IMR-90 (cell line): ENCODE measurements at regions not wholly inside any gene's neighbourhood (a gene's known extent, or its start where the extent isn't known, plus 50 kb on each side); places are given as distances from the start of the nearest gene placed in this dataset.

Experiments used
- ATAC-seq: fragments of 200-7000 bp; cut with Tn5 transposase; 2 replicates; pipeline ENCODE4 v1.9.1; 2020; ENCODE audit warnings: low read depth, mild to moderate bottlenecking, moderate library complexity
- BruUV-seq: library from RNA; stranded (reverse); fragments of 400-500 nt; replicated peaks from 2 replicates; lab custom pipeline; 2021; lab: Mats Ljungman, UMichigan
- CTCF ChIA-PET: fragments of 300-600 bp; formaldehyde crosslinking; extraction: SDS; loops from one replicate; lab custom pipeline; 2021; ENCODE audit warnings: antibody characterized with exemption; lab: Yijun Ruan, JAX
- POLR2A ChIA-PET: fragments of 300-600 bp; sonication (Branson Sonifier 250); formaldehyde crosslinking; loops from one replicate; lab custom pipeline; 2022; ENCODE audit warnings: antibody characterized with exemption; ENCODE audit not compliant: unreplicated experiment; lab: Charles Lee
- DNase-seq: peaks from one replicate; pipeline ENCODE4 v3.0.0; 2013
- H2AFZ ChIP-seq: replicated peaks from 2 replicates; pipeline ENCODE3; 2013; ENCODE audit warnings: low read length, mild to moderate bottlenecking; ENCODE audit not compliant: poor library complexity
- H2AK5ac ChIP-seq: 2 replicates; pipeline ENCODE4 v1.6.1; 2013; ENCODE audit warnings: low read depth, low read length, inconsistent platforms
- H2AK9ac ChIP-seq: replicated peaks from 2 replicates; pipeline ENCODE3; 2013; ENCODE audit warnings: mild to moderate bottlenecking, low read depth, low read length, moderate library complexity; ENCODE audit not compliant: poor library complexity
- H2BK120ac ChIP-seq: 2 replicates; pipeline ENCODE4 v1.6.1; 2013; ENCODE audit warnings: low read depth, low read length, inconsistent platforms
- H2BK15ac ChIP-seq: 3 replicates; pipeline ENCODE4 v1.6.1; 2013; ENCODE audit warnings: low read depth, low read length, inconsistent platforms
- H2BK20ac ChIP-seq: 2 replicates; pipeline ENCODE4 v1.6.1; 2013; ENCODE audit warnings: low read depth, mild to moderate bottlenecking, inconsistent platforms, low read length, moderate library complexity
- H2BK5ac ChIP-seq: 2 replicates; pipeline ENCODE4 v1.6.1; 2013; ENCODE audit warnings: mild to moderate bottlenecking, low read depth, low read length, inconsistent platforms; ENCODE audit not compliant: poor library complexity, severe bottlenecking
- H3K14ac ChIP-seq: replicated peaks from 2 replicates; pipeline ENCODE4 v1.6.1; 2013; ENCODE audit warnings: low read depth, low read length, inconsistent platforms
- H3K18ac ChIP-seq: 2 replicates; pipeline ENCODE4 v1.6.1; 2013; ENCODE audit warnings: low read depth, low read length, control low read depth
- H3K23ac ChIP-seq: 2 replicates; pipeline ENCODE4 v1.6.1; 2013; ENCODE audit warnings: low read depth, low read length, inconsistent platforms
- H3K27ac ChIP-seq: 2 replicates; pipeline ENCODE4 v1.5.1; 2013; ENCODE audit warnings: mild to moderate bottlenecking, control low read depth, low read length; ENCODE audit not compliant: insufficient read depth
- H3K27me3 ChIP-seq: 2 replicates; pipeline ENCODE4 v1.6.1; 2013; ENCODE audit warnings: low read length; ENCODE audit not compliant: control insufficient read depth, insufficient read depth
- H3K36me3 ChIP-seq: 2 replicates; pipeline ENCODE4 v1.6.1; 2013; ENCODE audit warnings: low read length, mixed read lengths; ENCODE audit not compliant: control insufficient read depth, insufficient read depth
- H3K4ac ChIP-seq: 2 replicates; pipeline ENCODE4 v1.6.1; 2013; ENCODE audit warnings: low read depth, low read length, inconsistent platforms
- H3K4me1 ChIP-seq: 2 replicates; pipeline ENCODE4 v1.6.1; 2013; ENCODE audit warnings: low read length, mixed read lengths; ENCODE audit not compliant: control insufficient read depth, insufficient read depth
- H3K4me2 ChIP-seq: 2 replicates; pipeline ENCODE4 v1.6.1; 2013; ENCODE audit warnings: low read depth, mild to moderate bottlenecking, control low read depth, low read length, moderate library complexity
- H3K4me3 ChIP-seq: 2 replicates; pipeline ENCODE4 v1.5.1; 2013; ENCODE audit warnings: low read depth, mild to moderate bottlenecking, control low read depth, low read length, moderate library complexity; ENCODE audit not compliant: insufficient read depth
- H3K56ac ChIP-seq: 2 replicates; pipeline ENCODE4 v1.6.1; 2013; ENCODE audit warnings: low read length, inconsistent platforms; ENCODE audit not compliant: insufficient read depth; ENCODE audit errors: extremely low read depth
- H3K79me1 ChIP-seq, 2 experiments: 2 replicates each; pipeline ENCODE4 v1.6.1; 2013; ENCODE audit warnings: low read length in 2 of 2, inconsistent platforms in 1 of 2, low read depth in 1 of 2
- H3K9ac ChIP-seq: 2 replicates; pipeline ENCODE4 v1.6.1; 2013; ENCODE audit warnings: low read depth, low read length, control low read depth
- H3K9me1 ChIP-seq: 2 replicates; pipeline ENCODE4 v1.6.1; 2013; ENCODE audit warnings: low read length, inconsistent platforms; ENCODE audit not compliant: insufficient read depth
- H3K9me3 ChIP-seq: 2 replicates; pipeline ENCODE4 v1.6.1; 2013; ENCODE audit warnings: low read length; ENCODE audit not compliant: control insufficient read depth, insufficient read depth
- H4K20me1 ChIP-seq: 2 replicates; pipeline ENCODE4 v1.6.1; 2013; ENCODE audit warnings: low read length, inconsistent platforms; ENCODE audit not compliant: insufficient read depth
- H4K5ac ChIP-seq: 2 replicates; pipeline ENCODE4 v1.6.1; 2013; ENCODE audit warnings: mild to moderate bottlenecking, low read depth, low read length, control low read depth
- H4K8ac ChIP-seq, 2 experiments: 2 replicates each; pipeline ENCODE4 v1.6.1; 2013; ENCODE audit warnings: low read depth in 2 of 2, low read length in 2 of 2, control low read depth in 1 of 2, inconsistent platforms in 1 of 2
- H4K91ac ChIP-seq: 2 replicates; pipeline ENCODE4 v1.6.1; 2013; ENCODE audit warnings: low read depth, low read length, inconsistent platforms; ENCODE audit not compliant: insufficient read depth
- CEBPB ChIP-seq: IDR thresholded peaks from 2 replicates; pipeline ENCODE4 v1.6.1; 2012; ENCODE audit warnings: low read depth, low read length, improper control_type of control experiment
- FOS ChIP-seq: fragments of 150-350 bp; IDR thresholded peaks from 2 replicates; pipeline ENCODE4 v1.6.1; 2016; ENCODE audit warnings: low read depth, low read length
- MAZ ChIP-seq: IDR thresholded peaks from 2 replicates; pipeline ENCODE4 v1.6.1; 2012; ENCODE audit warnings: low read depth, mild to moderate bottlenecking, low read length, improper control_type of control experiment, moderate library complexity, borderline replicate concordance
- NFE2L2 ChIP-seq: fragments of 150-350 bp; IDR thresholded peaks from 2 replicates; pipeline ENCODE4 v1.6.1; 2016; ENCODE audit warnings: low read depth, mild to moderate bottlenecking, low read length
- WGBS, 2 experiments: methylation state at CpG; one replicate each; pipeline versions ENCODE4 v1.1.5 to v1.1.7; 2013; ENCODE audit warnings: missing lambda C conversion rate in 2 of 2; ENCODE audit not compliant: insufficient read length in 1 of 2; ENCODE audit errors: extremely low coverage in 2 of 2; 5-methylcytosine and 5-hydroxymethylcytosine counted together
- dilution Hi-C: fragments of 300-500 bp; cut with HindIII; formaldehyde crosslinking; loops from one replicate; pipeline ENCODE4 v1.14.3; 2018; ENCODE audit warnings: low sequenced_read_pairs; ENCODE audit not compliant: unreplicated experiment
- in situ Hi-C: fragments of 300-500 bp; cut with MboI; formaldehyde crosslinking; loops from 3 replicates; pipeline ENCODE4 v1.14.3; 2019; ENCODE audit warnings: low sequenced_read_pairs, inconsistent platforms, mixed read lengths
- intact Hi-C: fragments of 100-400 bp; cut with micrococcal nuclease; formaldehyde crosslinking; loops from 2 replicates; pipeline ENCODE4 v1.10.0; 2022

- BruUV-seq: no TSS peak
- Histone ChIP-seq H3K9me1 (no peaks in the 10 kb centered on the region), H3K27me3 (no peaks in the 10 kb centered on the region), H2BK5ac (no peak overlapping the region), H2AFZ (no peak overlapping the region), H3K56ac (no peak overlapping the region), H4K8ac (no peak overlapping the region), H4K91ac (no peak overlapping the region), H3K4me2 (no peak overlapping the region), H2AK5ac (no peak overlapping the region), H4K5ac (no peak overlapping the region), H3K4ac (no peak overlapping the region), H3K27ac (no peak overlapping the region), H2BK120ac (no peak overlapping the region), H2BK15ac (no peak overlapping the region), H3K23ac (no peak overlapping the region), H3K79me1 (no peaks in the 10 kb centered on the region), H2BK20ac (no peak overlapping the region), H3K4me1 (no peaks in the 10 kb centered on the region), H3K18ac (no peak overlapping the region), H3K9ac (no peak overlapping the region), H3K4me3 (no peak overlapping the region), H3K36me3 (no peaks in the 10 kb centered on the region), H3K14ac (no peak overlapping the region), H4K20me1 (no peaks in the 10 kb centered on the region), H3K9me3 (no peaks in the 10 kb centered on the region), H2AK9ac (no peak overlapping the region)
- in situ Hi-C loops: no loop called here
- WGBS, 2 experiments: no CpG with 5 or more reads among the region's 4 CpGs
- DNase-seq (no peak), ATAC-seq (no peak)
- CTCF ChIA-PET: no interaction called here
- POLR2A ChIA-PET: no interaction called here
- dilution Hi-C loops: no loop called here
- intact Hi-C loops: no loop called here
- TF ChIP-seq CEBPB: peak; percentile 90
- TF ChIP-seq FOS: no peak
- TF ChIP-seq NFE2L2: no peak
- TF ChIP-seq MAZ: no peak
Observed at GRCh38 chr20:9942736-9943135, 92.1 kb upstream of the ANKEF1 start.
